Thyroid gland (tissue), 4 donors: ENCODE measurements at regions not wholly inside any gene's neighbourhood (a gene's known extent, or its start where the extent isn't known, plus 50 kb on each side); places are given as distances from the start of the nearest gene placed in this dataset.

Experiments used
- CTCF ChIP-seq, 6 experiments: fragments of 200-600 bp in 3 of 6; fragments of 450-650 bp in 3 of 6; sonication (generic) in 3 of 6; IDR thresholded peaks; one replicate each; pipeline ENCODE4 v1.5.1; 2016 to 2019; ENCODE audit warnings: antibody characterized with exemption in 6 of 6, mild to moderate bottlenecking in 2 of 6, inconsistent platforms in 1 of 6, moderate library complexity in 1 of 6
- POLR2A ChIP-seq, 2 donors: fragments of 450-650 bp; IDR thresholded peaks; one replicate each; pipeline ENCODE4 v1.6.1; 2017; ENCODE audit warnings: antibody characterized with exemption in 2 of 2, mild to moderate bottlenecking in 2 of 2, moderate library complexity in 1 of 2

GRCh38 chr6:125434760-125435159 lies 133.0 kb upstream of the HDDC2 start:
- TF ChIP-seq POLR2A (IDR thresholded peaks at IDR 0.05) (no peak), CTCF (IDR thresholded peaks at IDR 0.05) (no peak)
